ENCODE measurements at regions not wholly inside any gene's neighbourhood (a gene's known extent, or its start where the extent isn't known, plus 50 kb on each side); places are given as distances from the start of the nearest gene placed in this dataset.

DNA sequence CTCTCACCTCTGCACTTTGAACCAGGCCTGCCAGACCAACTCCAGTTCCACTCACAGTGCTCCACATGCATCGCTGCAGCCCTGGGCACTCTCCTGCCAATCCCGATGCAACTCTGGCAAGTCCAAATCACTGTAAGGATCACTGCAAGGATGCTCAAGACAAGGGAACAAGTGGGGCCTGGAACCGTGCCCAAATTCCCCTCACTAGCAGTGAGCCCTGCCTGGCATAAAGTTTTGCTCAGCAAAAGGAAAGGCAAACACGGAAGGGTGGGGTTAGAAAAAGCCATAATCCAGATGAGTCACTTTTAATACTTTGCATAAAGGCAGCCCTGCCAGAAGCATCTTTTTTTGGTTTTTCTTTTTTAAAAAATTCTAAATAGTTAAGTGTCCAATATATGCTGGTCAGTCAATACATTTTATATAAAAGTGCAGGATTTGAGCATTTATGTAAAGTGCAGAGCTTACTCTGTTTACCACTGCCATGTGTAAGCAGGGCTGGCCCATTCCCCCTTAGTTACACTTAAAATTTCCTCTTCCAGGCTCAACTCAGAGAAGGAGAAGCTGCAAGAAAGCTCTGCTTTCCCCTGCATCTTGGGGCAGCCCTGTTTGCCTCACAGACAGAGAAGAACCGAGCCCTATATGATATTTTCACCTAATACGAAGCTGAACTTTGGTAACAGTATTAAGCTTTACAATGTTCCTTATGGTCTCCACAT, 102.2 kb downstream of the CD47 start:
- Histone ChIP-seq H3K4me2 (ENCODE audit: low read depth, low read length, poor library complexity, severe bottlenecking) (no peak overlapping the region), H3K79me2 (ENCODE audit: insufficient read depth, low read length) (no peaks in the 10 kb centered on the region), H3K9me2 (replicated peaks; ENCODE audit: low read depth, low read length) (no peaks in the 10 kb centered on the region), H3K4me3 (ENCODE audit: low read length, poor library complexity, severe bottlenecking) (no peak overlapping the region), H2AFZ (ENCODE audit: low read length) (no peak overlapping the region), H4K20me1 (ENCODE audit: insufficient read depth, low read length, poor library complexity, severe bottlenecking) (no peaks in the 10 kb centered on the region), H3K36me3 (ENCODE audit: insufficient read depth, low read length) (no peaks in the 10 kb centered on the region), H3K4me1 (ENCODE audit: insufficient read depth, low read length, poor library complexity, severe bottlenecking) (peaks cover 9% of the 10 kb centered on the region), H3K9me3 (ENCODE audit: insufficient read depth, low read depth, low read length) (no peaks in the 10 kb centered on the region), H3K27me3 (ENCODE audit: insufficient read depth, low read length, poor library complexity, severe bottlenecking) (no peaks in the 10 kb centered on the region), H3F3A (ENCODE audit: low read depth) (no peaks in the 10 kb centered on the region), H3K9ac (ENCODE audit: low read depth, low read length, poor library complexity, severe bottlenecking) (no peak overlapping the region)
- TF ChIP-seq, protein P1, sequence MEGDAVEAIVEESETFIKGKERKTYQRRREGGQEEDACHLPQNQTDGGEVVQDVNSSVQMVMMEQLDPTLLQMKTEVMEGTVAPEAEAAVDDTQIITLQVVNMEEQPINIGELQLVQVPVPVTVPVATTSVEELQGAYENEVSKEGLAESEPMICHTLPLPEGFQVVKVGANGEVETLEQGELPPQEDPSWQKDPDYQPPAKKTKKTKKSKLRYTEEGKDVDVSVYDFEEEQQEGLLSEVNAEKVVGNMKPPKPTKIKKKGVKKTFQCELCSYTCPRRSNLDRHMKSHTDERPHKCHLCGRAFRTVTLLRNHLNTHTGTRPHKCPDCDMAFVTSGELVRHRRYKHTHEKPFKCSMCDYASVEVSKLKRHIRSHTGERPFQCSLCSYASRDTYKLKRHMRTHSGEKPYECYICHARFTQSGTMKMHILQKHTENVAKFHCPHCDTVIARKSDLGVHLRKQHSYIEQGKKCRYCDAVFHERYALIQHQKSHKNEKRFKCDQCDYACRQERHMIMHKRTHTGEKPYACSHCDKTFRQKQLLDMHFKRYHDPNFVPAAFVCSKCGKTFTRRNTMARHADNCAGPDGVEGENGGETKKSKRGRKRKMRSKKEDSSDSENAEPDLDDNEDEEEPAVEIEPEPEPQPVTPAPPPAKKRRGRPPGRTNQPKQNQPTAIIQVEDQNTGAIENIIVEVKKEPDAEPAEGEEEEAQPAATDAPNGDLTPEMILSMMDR (conservative IDR thresholded peaks at IDR 0.05; ENCODE audit: low read length), result no peak
- TF ChIP-seq EZH2phosphoT487 (IDR thresholded peaks at IDR 0.05; ENCODE audit: borderline replicate concordance), result no peak

DNA sequence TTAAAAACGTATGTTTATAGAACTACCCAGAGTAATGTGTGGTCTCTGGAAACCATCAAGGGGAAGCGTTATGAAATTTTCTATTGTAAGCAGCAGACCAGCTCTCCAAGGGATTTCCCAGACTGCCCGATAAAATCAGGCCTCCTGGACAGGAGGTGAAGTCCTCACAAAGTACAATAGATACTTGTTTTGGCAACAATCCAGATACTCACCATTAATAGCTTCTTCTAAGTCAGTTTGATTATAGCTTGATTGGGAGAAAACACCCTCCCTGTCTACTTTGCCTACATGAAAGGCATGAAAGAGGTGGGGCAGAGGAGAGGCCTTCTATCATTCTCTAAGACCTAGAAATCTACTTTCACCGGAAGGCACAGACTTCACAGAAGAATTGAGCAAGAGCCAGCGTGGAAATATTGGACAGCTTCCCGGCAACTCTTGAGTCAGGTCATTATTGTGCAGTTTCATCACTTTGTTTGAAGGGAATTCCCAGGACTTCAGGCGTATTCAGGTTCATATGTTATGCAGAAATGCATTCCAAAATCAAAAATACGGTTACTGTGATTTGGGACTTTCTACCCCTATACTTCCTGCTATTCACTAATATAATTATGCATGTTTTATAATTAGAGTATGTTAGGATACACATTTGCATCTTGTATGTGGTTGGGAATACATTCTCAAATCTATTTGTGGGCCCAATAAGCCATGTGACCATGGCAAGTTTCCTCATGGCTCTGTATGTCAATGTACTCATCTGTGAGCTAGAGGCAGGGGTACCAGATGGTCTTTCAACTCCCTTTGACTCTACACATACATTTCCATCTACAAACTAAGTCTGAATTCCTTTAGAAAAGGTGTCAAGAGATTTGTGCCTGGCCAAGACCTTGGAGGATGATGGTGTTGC, 103.5 kb downstream of the CD47 start:
- H3K4me1 ChIP-seq (ENCODE audit: insufficient read depth, low read length, poor library complexity, severe bottlenecking), result peaks cover 9% of the 10 kb centered on the region
- H3K36me3 ChIP-seq (ENCODE audit: insufficient read depth, low read length), result no peaks in the 10 kb centered on the region
- H3K79me2 ChIP-seq (ENCODE audit: insufficient read depth, low read length), result no peaks in the 10 kb centered on the region
- H2AFZ ChIP-seq (ENCODE audit: low read length), result no peak overlapping the region
- H3K27me3 ChIP-seq (ENCODE audit: insufficient read depth, low read length, poor library complexity, severe bottlenecking), result no peaks in the 10 kb centered on the region
- no peaks in the 10 kb centered on the region for H3K9me3 ChIP-seq (ENCODE audit: insufficient read depth, low read depth, low read length)
- TF ChIP-seq, protein P1 (conservative IDR thresholded peaks at IDR 0.05; ENCODE audit: low read length), result no peak
- no peak for TF ChIP-seq EZH2phosphoT487 (IDR thresholded peaks at IDR 0.05; ENCODE audit: borderline replicate concordance)
- H3K9me2 ChIP-seq (replicated peaks; ENCODE audit: low read depth, low read length), result no peaks in the 10 kb centered on the region
- no peaks in the 10 kb centered on the region for H3F3A ChIP-seq (ENCODE audit: low read depth)
- no peak overlapping the region for H3K4me2 ChIP-seq (ENCODE audit: low read depth, low read length, poor library complexity, severe bottlenecking)
- no peak overlapping the region for H3K4me3 ChIP-seq (ENCODE audit: low read length, poor library complexity, severe bottlenecking)
- no peak overlapping the region for H3K9ac ChIP-seq (ENCODE audit: low read depth, low read length, poor library complexity, severe bottlenecking)
- H4K20me1 ChIP-seq (ENCODE audit: insufficient read depth, low read length, poor library complexity, severe bottlenecking), result no peaks in the 10 kb centered on the region

DNA sequence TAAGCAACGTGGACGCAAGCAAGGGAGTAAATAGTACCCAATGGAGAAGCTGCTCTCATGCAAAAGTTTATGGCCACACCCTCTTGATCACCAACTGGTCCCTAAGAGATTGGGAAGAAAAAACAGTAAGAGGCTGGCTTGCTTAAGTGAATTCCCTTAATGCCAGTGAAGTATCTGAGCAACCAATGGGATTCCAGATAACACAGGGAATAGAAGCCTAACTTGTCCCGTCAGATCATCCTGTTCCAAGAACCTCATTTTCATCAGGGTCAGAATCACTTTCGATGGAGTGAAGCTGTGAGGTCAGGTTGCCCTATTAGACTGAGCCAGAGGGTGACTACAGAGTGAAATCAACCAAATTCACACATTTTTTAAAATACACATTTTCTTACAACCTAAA, 104.3 kb downstream of the CD47 start:
- Histone ChIP-seq H3K27me3 (ENCODE audit: insufficient read depth, low read length, poor library complexity, severe bottlenecking) (no peaks in the 10 kb centered on the region), H3K36me3 (ENCODE audit: insufficient read depth, low read length) (no peaks in the 10 kb centered on the region), H4K20me1 (ENCODE audit: insufficient read depth, low read length, poor library complexity, severe bottlenecking) (no peaks in the 10 kb centered on the region), H3K4me3 (ENCODE audit: low read length, poor library complexity, severe bottlenecking) (no peak overlapping the region), H3K79me2 (ENCODE audit: insufficient read depth, low read length) (no peaks in the 10 kb centered on the region), H3K4me1 (ENCODE audit: insufficient read depth, low read length, poor library complexity, severe bottlenecking) (peaks cover 9% of the 10 kb centered on the region), H3K9ac (ENCODE audit: low read depth, low read length, poor library complexity, severe bottlenecking) (no peak overlapping the region), H3F3A (ENCODE audit: low read depth) (no peaks in the 10 kb centered on the region), H3K9me2 (replicated peaks; ENCODE audit: low read depth, low read length) (no peaks in the 10 kb centered on the region), H3K4me2 (ENCODE audit: low read depth, low read length, poor library complexity, severe bottlenecking) (no peak overlapping the region), H3K9me3 (ENCODE audit: insufficient read depth, low read depth, low read length) (no peaks in the 10 kb centered on the region), H2AFZ (ENCODE audit: low read length) (no peak overlapping the region)
- TF ChIP-seq EZH2phosphoT487 (IDR thresholded peaks at IDR 0.05; ENCODE audit: borderline replicate concordance), result no peak
- TF ChIP-seq, protein P1 (conservative IDR thresholded peaks at IDR 0.05; ENCODE audit: low read length), result no peak
